Lung microvascular endothelial cell (primary cell): ENCODE measurements at regions not wholly inside any gene's neighbourhood (a gene's known extent, or its start where the extent isn't known, plus 50 kb on each side); places are given as distances from the start of the nearest gene placed in this dataset.
"Not testable (repeated sequence)": the region's sequence is repeated elsewhere in the genome, so short reads cannot be mapped to it uniquely, and the experiment has no call there.

ENCODE experiments used
- DNase-seq, 2 donors: peaks; one replicate each; pipeline versions ENCODE4 v3.0.0 to v3.0.0-alpha.2; 2010; ENCODE audit warnings: low read depth in 2 of 2

DNA sequence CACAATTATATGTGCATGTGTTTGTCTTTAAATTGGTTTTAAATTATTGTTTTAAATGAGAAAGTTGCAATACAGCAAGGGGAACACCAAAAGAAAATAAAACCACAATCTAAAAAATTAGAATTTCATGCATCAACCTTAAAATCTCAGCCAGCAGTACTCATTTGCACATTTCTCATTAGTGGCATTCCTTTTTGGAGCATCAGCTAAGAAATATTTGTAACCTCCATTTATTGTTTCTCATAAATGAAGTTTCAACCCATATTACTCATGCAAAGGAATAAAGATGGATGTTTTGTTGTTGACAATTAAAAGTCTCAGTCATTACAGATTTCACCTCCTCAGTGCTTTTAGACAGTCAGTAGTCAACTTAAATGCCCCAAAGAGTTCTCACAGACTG is 160.1 kb downstream of the TBX15 start:
- DNase-seq = no peak

DNA sequence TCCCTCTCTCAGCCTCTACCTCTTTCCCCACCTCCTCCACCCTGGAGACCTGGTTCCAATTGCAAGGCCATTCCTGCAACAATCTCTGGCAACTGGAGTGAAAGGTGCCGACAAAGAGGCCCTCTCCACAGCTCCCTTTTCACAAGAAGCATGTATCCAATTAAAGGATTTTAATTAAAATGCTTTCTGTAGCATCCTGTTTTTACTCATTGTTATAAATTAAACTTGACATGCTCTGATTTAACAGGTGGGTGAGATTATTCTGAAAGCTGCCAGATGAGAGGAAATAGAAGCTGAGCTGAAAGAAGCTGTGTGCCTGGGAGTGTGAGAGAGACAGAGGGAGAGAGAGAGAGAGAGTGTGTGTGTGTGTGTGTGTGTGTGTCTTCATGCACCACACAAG is 160.5 kb downstream of the TBX15 start:
- no peak for DNase-seq

DNA sequence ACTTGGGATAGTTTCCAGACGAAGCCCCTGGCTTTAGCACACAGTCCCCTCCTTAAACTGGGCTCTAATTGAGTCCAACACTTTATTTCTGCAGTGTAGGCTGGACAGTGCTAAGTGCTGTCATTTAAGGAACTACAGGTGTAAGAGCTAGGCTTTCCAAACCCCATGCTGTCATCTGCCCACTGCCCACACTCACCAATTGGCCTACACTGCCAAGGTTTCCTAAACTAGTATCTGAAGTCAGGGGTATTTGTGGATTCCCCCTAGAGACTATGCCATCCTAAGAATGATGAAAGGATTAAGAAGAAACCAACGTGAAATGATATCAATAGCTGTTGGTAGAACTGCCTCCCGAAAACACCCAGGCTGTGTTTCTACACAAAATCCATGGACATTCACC is 160.9 kb downstream of the TBX15 start:
- DNase-seq = no peak

DNA sequence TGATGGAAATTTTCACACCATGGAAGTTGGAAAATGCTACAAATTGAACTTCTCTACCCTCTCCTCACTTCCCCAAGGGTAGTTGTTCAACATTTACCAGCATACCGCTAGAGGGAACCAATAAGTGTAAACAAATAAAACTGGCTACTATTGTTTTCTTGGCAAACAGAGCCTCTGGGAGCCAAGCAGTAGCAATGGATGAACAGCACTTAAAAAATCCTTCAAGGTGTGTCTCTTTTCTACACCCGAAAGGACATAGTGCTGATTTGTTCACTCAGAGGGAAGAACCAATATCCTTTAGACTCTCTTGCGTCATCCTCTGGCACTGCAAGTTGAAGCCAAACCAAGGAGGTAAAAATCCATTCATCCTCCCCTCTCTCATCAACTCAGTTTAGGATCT is 161.5 kb downstream of the TBX15 start:
- DNase-seq = no peak

DNA sequence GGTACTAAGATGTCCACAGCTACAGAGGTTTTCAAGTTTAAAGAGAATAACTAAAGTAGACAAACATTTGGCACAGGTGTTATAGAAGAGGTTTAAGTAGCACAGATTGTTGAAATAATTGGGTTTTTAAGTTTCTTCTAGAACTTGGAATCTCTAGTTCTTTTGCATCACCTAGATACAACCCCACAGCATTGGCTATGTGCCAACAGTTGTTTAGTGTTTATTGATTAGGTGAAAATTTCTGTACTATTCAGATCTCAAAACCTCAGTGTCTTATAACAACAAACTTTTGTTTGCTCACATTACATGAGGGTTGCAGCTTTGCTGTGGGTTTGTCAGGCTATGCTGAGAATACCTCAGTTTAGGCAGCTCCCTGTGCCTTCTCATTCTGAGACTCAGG is 162.5 kb downstream of the TBX15 start:
- DNase-seq = no peak

DNA sequence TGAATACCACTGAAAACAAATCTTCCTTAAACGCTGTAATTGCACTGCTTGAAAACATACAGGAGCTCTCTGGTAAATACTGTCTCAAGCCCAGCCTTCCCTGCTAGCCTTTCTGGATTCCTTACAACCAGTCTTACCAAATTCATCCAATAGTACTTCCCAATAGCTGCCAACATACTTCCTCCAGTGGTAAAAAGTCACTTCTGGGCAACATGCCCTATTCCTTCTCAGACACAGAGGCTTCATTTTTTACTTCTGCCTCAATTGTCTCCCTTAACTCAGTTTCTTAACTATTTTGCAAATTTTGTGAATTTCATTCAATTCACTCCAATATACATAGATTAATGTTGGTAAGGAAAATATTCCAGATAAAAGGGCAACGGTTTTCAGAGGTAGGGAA is 166.3 kb downstream of the TBX15 start:
- DNase-seq = no peak

DNA sequence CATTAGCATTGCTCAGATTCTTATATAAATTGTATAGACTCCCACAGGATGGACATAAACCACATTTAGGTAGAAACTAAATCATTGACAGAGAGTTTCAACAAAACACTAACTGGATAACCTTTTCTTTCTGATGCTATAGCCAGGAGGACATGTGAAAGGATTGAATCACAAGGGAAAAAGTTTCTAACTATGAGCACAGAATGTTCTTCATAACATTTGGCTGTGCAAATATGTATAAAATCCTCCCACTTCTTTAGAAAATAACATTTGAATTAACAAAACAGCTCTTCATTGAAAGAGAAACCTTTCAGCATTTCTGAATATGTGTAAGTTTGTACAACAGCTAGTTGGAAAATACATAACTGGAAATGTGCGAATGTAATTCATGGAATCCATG is 167.3 kb downstream of the TBX15 start:
- DNase-seq = no peak

DNA sequence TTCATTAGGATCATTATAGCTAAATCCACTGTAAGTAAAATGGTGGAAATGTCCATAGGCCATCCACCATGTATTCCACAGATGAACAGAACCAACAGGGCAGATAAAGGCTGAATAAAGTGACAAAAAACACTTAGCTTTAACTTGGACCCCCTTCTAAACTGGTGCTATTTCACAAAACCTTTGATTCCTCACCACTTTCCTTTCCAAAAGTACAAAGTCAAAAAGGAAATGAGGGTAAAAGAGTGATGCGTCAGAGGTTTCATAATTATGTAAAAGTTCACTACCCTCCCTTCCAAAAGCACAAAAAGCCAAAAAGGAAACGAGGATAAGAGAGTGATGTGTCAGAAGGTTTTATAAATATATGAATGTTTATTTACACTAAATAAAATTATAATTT is 172.2 kb downstream of the TBX15 start:
- peak in 1 of 2 donors; percentile 36 for DNase-seq

DNA sequence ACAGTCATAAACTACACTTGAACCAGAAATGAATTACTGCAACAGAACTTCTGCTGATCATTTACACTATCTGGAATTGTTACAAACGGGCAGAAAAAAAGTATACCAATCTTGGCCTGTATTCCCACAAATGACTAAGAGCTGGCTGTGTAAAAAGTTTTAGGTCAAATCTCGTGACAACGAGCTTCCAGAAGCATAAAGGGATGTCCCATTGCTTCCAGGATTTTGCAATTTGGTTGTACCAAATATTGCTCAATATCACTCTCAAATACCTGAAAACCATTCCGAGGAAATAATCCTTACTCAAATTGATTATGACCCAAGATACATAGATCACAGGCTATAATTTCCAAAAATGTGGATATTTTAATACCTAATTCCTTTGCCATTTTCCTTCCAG is 175.6 kb downstream of the TBX15 start:
- no peak for DNase-seq

DNA sequence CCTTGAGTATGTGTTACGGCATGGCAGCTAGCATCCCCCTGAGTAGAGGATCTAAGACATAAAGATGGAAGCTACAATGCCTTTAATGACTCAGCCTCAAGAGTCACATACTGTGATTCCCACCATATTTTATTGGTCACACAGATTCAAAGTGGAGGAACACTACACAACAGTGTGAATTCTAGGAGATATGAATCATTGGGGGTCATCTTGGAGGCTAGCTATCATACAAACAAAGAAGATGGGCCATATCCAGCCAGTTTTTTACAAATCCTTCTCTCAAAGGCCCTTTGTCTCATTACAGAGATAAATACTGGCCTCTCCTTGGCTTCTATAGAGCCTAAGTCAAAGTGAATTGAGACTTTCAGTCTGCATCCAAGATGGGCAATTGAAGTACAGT is 177.0 kb downstream of the TBX15 start:
- no peak for DNase-seq

DNA sequence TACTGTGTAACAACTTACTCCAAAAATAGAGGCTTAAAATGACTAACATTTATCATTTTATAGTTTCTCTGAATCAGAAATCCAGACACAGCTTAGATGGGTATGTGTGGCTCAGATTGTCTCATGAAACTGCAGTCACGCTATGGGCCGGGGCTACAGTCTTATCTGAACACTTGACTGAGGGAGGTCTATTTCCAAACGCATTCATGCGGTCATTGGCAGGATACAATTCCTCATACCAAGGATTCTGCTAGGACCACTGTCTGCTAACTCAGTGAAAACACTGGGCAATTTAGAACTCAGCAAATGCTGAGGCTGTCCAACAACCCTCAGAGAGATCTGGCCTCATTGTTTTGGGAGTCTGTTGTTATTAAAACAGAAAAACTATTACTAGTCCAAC is 178.6 kb downstream of the TBX15 start:
- DNase-seq = no peak

DNA sequence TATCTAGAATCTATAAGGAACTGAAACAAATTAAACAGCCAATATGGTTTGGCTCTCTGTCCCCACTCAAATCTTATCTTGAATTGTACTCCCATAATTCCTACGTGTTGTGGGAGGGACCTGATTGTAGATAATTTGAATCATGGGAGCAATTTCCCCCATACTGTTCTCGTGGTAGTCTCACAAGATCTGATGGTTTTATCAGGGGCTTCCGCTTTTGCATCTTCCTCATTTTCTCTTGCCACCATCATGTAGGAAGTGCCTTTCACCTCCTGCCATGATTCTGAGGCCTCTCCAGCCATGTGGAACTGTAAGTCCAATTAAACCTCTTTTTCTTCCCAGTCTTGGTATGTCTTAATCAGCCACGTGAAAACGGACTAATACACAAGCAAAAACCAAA is 185.0 kb downstream of the TBX15 start:
- DNase-seq = not testable (repeated sequence)

DNA sequence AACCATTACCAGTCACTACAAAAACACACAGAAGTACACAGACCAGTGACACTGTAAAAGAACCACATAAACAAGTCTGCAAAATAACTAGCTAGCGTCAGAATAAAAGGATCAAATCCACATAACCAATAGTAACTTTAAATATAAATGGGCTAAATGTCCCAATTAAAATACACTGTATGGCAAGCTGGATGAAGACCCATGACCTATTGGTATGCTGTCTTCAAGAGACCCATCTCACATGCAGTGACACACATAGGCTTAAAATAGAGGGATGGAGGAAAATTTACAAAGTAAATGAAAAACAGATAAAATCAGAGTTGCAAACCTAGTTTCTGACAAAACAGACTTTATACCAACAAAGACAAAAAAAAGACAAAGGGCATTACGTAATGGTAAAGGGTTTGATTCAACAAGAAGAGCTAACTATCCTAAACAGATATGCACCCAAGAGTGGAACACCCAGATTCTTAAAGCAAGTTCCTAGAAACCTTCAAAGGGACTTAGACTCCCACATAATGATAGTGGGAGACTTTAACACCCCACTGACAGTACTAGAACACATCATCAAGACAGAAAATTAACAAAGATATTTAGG is 196.9 kb downstream of the TBX15 start:
- no peak for DNase-seq

DNA sequence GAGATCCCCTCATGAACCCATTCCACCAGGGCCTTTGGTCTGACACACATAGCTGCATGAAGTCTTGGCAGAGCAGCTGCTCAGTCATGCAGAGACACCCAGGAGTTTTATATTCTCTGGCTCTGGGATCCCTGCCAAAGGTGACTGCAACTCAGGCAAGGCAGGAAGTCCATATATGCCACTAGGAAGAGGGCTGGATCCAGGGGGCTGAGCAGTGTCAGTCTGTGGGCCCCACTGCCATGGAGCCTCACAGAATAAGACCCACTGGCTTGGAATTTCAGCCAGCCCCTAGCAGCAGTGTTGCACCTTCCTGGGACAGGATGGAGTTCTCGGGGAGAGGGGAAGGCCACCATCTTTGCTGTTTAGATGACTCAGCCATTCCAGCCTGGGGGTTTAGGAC is 199.7 kb downstream of the TBX15 start:
- DNase-seq = peak in 1 of 2 donors; percentile 3

DNA sequence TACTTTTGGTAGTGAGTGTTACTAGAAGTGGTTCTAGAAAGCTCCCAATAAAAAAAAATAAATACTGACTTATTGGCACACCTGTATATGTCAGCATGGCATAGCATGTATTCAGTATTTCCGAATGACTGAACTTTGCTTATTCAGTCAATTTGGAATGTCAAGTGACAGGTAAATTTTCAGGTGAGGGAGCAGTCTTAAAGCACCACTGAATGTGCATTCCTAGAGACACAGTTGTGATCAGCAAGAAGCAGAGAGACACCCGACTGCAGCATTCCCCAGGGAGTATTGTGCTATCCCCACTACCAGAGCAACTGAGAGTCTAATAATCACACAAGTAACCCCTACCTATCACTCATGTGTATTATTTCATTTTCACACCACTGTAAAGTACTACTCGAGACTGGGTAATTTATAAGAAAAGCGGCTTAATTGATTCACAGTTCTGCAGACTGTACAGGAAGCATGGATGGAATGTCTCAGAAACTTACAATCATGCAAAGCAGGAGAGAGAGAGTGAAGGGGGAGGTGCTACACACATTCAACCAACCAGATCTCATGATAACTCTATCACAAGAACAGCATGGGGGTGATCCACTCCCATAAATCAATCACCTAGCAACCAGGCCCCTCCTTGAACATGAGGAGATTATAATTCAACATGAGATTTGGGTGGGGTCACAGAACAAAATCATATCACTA is 201.5 kb downstream of the TBX15 start:
- no peak for DNase-seq

DNA sequence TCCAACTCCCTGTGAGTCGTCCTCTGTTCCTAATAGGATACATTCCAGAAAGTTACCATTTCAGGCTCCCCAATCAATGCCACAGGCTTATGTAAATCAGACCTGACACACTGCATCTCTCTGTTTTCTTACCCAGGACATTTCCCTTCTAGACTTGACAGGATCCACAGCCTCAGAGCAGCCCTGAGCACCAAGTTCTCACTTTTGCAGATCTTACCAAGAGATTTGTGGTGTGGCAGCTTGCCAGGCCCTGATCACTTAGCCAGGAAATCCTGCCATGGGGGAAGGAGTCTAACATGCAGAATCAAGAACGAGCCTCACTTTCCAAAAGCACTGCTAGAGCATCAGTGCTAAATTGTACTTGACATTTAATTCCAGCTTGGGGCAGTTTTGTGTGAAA is 202.9 kb downstream of the TBX15 start:
- peak in 1 of 2 donors; percentile 21 for DNase-seq

DNA sequence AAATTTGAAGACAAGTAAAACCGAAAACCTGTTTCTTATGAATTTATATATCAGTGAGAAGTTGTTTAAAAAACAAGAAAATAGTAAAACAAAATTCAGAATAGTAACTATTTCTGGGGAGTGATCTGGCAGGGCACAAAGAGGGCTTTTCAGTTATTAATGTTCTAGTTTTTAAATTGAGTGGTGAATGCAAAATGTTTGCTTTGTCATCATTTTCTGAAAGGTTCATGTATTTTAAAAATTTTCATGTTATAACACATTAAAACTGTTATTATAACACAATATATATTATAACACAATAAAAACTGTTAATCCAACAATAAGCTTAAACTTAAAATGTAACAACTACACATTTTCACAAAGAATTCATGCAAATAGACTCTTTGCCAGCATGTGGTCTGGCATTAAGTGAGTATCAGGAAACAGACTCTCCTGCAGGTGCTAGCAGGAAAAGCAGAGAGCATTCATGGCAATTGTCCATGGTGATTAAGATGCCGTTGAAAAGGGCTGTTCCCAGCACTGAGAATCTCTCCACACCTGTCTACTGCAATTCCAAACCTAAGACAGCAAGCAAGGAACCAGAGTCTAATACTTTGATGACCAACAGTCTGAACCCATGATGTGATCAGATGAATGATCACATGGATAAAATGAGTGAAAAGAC is 204.9 kb downstream of the TBX15 start:
- DNase-seq = no peak

DNA sequence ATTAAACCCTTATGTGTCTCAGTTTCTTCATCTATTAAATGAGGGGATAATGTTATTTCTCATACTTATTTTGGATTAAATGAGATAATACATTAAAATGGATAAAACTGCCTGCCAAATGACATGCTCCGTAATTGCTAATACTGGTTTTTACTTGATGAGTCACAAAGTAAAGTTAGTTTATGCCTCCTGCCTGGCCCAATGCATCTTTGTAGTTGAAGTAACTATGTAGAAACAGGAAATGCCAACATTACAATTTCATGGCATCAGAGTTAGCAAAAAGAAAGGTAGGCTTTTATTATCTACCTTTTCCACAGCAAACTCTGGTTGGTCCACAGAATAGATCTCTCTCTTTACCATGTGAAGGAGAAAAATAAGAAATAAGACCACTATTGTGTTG is 214.5 kb downstream of the TBX15 start:
- no peak for DNase-seq

DNA sequence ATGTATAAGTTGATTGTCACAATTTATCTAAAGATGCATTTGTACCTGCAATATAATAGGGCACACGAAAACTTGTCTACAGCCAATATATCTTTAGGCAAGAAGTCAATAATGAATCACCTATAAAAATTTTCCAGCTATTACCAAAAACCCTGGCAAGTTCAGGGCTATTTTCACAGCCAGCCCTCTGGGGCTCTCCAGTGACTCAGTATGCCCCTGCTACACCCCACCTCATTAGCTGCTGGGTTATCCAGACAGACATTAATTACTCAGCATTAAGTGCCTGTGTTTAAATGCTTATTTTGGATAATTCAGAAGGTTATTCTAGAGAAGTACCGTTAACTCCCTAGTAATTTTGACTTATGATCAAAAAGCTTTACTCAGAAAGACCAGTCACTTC is 220.2 kb downstream of the TBX15 start:
- no peak for DNase-seq

DNA sequence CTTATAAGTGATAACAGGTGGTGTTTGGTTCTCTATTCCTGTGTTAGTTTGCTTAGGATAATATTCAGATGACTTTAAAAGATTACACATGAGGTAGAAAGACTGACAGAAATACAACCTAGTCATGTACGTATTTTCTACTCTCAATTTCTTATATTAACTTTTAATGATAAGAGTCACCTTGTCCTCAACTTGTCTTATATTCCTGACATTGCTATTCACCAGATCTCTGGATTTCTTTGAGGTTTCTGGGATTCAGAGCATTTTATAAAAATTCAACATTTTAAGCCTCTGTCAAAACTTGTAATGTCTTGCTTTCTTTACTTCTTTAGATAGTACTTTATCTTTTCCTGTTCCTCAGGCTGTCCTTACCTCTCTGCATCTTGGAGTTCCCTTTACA is 234.2 kb downstream of the TBX15 start:
- no peak for DNase-seq

DNA sequence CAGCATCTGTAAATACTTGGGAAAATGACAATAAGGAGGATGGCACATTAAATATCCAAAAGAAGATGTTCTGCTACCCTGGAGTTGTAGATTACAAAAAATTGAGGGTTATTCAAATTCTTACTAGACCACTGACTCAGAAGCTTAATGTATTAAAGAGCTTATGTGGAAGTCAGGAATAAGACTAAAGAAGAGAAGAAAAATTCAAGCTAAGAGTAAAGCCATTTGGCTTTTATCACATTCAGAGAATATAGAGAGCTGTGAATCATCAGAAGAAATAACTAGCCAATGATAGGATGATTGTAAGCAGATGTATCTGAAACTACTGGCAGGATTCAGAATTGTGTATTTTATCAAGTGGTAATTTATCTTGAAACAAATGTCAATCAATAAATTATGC is 237.0 kb downstream of the TBX15 start:
- no peak for DNase-seq

DNA sequence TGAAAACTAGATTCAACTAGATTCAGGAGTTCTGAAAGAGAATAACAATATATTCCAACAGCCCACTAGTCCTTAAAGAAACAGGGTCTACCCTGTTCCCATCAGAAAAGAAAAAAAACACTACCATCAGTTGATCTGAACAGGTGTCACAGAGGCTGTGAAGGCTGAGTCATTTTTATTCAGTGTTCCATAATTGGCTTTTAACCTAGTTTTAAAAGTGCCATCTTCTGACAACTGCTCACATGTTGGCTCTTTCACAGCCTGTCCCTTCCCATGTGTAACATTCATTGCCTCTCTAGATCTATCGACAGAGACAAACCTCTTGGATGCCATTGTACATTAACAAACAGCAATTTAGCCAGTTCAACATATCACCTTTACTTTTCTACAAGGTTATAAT is 243.7 kb downstream of the TBX15 start:
- no peak for DNase-seq

DNA sequence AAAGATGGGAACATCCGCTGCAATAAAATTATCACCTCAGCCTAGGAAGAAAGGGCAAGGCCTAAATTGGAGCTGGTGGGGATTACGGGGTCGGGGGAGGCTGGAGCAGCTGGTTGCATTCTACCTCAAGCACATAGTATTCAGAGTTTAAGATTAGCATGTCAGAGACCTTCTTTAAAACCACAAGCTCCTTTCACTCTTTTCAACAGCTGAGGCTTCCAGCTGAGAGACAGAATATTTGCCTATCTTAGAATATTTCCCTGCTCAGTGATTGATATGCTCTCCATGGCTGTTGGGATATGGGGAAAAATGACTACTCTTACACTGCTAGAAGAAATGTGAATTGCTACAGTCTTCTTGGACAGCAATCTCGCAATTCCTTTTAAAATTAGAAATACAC is 248.6 kb downstream of the TBX15 start:
- no peak for DNase-seq
